GM21423 (cell line): ENCODE measurements at regions not wholly inside any gene's neighbourhood (a gene's known extent, or its start where the extent isn't known, plus 50 kb on each side); places are given as distances from the start of the nearest gene placed in this dataset.

Experiments
- ATAC-seq: cut with Tn5 transposase; IDR thresholded peaks from one replicate; pipeline ENCODE4 v1.9.1; 2021; ENCODE audit warnings: mild to moderate bottlenecking, moderate library complexity; ENCODE audit not compliant: unreplicated experiment

DNA sequence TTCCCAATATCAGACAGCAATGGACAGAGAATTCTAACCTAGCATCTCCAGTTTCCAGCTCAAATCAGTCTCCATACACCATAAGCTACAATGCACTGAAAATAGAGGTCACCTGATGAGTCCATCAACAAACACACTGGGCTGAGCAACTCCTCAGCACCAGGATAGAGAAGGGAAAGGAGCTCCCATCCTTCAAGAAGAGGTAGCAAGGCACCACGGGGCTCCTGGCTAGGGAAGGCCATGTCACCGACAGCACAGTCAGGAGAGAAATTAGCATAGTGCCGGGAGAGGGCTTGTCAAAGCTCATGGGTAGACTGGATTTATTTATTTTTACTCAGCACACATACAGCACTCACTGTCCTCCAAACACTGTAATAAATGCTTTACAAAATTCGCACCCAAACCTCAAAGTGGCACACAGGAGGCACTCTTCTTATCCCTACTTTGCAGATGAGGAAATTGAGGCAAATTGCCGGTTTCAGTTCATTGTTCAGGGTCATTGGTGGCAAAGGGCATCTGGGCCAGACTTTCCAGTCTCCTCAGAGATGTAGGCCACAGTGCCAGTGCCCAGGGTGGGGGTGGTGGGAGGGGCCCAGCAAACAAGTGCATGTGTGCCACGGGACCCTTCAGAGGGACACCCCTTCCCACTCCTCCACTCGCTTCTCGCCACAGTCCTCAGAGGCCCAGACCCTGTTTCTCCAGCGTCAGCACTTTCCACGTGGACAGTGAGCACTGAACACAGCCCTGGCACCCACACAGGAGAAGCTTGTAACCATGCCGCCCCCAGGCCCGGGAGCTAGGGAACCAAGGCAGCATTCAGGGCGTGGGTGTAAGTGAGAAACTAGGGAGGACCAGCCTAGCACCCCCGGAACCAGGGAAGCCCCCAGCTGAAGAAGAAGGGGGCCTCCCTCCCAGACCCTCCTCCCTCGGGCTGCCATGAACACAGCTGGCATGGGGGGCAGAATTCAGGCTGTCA lies 1417.4 kb downstream of the TBC1D22A start:
- no peak for ATAC-seq

- no peak for ATAC-seq
These were observed 1416.1 kb downstream of the TBC1D22A start for GRCh38 chr22:48178536-48178935.

GRCh38 chr22:48177631-48178030 lies 1415.2 kb downstream of the TBC1D22A start:
- no peak for ATAC-seq

DNA sequence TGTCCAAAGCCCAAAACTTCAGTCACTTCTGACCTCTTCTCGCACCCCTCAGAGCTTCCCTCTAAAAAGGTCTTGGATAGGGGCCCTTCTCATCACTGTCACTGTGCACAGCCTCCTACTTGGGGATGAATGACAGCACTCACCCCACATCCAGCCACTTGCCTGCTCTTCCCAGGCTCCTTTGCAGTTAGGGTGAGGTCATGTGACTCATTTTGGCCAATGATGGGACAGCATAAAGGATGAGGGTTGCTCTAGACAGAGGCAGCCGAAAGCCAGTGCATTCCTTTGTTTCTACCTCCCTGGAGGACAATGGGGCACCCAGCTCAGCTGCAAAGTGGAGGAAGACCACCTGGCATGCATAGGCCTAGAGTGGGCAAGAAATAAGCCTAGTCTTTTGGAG lies 1413.3 kb downstream of the TBC1D22A start:
- no peak for ATAC-seq

- no peak for ATAC-seq
These were observed 1411.3 kb downstream of the TBC1D22A start for GRCh38 chr22:48173773-48174160.

DNA sequence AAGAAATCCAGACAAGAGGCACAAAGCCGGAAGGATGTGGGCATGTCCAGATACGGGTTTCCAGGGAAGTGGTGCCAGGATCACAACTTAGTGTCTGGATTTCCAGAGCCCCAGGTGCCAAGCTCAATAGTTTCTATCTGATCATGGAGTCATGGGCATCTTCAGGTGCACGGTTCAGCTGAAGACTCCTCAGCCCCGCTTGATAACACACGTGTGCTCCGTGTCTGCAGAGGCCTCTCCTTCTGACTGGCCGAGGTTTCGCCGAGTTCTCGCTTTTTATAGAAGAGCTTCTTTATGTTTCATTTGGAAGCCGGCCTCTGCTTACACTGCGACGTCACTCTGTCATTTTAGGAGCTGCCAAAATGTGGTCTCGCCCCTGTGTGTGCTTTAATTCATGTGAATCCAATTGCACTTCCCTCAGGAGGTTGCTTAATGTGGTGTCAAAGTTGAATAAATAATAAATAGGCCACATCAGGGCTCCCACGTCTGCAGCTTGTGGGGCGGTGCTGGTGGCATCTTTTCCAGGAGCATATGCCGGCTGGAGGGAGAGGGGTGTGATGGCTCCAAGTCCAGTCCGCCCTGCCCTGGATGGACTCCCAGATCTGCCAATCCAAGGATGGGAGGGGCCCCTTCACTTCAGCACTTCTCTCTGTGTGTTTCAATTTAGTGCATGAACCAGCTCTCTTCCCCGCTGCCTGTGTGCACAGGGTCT lies 1410.8 kb downstream of the TBC1D22A start:
- ATAC-seq, result no peak

GRCh38 chr22:48171271-48171691 lies 1408.8 kb downstream of the TBC1D22A start:
- no peak for ATAC-seq

DNA sequence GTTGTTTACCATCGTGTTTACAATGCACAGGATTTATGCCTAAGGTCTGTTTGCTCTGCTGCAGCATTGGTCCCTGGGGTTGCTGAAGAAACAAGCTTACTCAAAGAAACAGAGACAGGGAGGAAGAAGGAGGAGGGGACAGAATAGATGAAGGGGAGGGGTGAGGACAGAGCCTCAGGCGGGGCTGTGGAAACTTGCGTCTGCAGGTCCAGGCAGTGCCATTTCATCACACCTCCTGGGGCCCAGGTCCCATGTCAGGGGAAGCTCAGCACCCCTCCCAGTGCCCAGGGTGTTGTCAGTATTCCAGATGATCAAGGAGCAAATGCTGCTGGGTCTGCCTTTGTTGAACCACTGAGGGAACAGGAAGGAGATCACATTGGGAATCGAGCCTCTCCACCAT lies 1406.8 kb downstream of the TBC1D22A start:
- no peak for ATAC-seq

GRCh38 chr22:48167238-48167637 lies 1404.8 kb downstream of the TBC1D22A start:
- no peak for ATAC-seq

DNA sequence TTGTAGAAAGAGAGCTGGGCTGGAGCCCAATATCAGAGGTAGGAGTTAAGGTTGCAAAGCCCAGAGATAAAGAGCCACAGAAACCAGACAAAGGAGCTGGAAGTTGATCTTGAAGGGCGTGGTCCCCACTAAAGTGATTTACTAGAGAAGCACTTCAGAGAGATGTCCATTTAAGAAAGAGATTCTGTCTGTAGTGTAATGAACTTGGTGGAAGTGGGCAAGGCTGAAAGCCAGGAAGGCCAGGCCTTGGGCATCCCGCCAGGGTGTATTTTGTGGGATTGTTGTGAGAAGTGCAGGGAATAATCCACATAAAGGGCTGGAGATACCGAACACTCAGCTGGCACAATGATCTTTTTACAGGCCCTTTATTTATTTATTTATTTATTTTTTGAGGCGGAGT lies 1398.8 kb downstream of the TBC1D22A start:
- no peak for ATAC-seq

DNA sequence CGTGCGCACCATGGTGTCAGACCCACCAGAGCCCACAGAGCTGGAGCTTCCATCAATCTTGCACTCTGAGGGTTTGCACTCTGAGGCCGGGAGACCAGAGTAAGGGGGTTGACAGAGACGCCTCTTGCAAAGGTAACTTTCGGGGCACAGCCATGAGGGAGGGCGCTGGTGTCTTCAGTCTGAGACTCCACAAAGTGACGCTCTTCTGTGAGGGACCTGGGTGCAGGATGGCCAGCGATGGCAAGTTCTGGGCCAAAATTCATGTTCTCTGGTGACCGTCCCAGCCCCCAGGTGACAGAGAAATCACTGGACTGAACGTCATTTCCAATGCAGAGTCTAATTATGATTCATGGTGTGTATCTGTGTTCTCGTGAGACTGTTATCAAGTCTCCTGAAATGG lies 1395.2 kb downstream of the TBC1D22A start:
- ATAC-seq, result no peak

GRCh38 chr22:48156603-48157355 lies 1394.3 kb downstream of the TBC1D22A start:
- no peak for ATAC-seq

- ATAC-seq, result no peak
These were observed 1393.0 kb downstream of the TBC1D22A start for GRCh38 chr22:48155446-48155845.

DNA sequence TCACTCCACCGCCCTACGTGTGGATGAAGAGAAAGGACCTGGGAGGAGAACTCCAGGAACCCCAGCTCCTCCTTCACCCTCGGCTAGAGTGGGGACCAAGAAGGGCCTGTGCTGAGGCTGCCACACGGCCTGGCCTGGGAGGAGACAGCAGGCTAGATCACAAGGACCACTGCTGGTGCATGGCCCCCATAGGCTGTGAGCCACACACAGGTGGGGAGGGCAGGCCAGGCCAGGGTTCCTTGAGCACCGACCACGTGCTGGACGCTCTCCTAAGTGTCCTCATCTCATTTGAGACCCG lies 1392.4 kb downstream of the TBC1D22A start:
- no peak for ATAC-seq

DNA sequence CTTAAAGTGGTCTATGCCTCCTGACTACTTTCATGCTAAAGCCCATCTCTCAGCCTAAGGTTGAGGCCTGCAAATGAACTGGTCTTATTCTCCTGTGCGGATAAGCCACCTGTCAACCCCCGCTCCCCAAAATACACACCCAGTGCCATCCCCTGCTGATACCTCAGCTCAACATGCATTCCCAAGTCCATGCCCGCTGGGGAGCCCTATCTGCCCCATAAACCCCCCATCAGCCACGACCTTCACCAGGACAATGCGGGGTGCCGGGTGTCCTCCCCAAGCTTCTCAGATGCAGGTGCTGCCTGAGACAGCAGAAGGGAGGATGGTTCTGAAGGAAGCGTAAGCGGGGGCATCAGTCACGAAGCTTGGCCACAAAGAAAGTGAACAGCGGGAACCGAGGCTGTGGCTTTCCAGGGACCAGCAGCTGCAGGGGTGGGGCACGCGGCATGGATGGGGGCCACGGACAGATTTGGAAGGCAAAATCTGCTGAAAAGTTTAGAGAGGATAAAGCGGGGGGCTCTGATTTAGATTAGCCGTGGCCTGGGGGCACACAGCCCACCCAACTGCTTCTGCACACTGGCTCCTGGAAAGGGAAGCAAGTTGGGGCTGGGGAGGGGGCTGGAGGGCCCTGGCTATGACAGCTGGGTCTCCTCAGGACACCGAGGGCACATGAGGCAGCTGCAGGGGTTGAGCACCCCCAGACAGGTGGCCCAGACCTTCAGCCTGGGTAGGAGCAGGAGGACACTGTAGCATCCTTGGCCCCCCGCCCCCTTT lies 1391.9 kb downstream of the TBC1D22A start:
- ATAC-seq, result no peak

- ATAC-seq, result no peak
These were observed 1391.3 kb downstream of the TBC1D22A start for GRCh38 chr22:48153726-48154125.

DNA sequence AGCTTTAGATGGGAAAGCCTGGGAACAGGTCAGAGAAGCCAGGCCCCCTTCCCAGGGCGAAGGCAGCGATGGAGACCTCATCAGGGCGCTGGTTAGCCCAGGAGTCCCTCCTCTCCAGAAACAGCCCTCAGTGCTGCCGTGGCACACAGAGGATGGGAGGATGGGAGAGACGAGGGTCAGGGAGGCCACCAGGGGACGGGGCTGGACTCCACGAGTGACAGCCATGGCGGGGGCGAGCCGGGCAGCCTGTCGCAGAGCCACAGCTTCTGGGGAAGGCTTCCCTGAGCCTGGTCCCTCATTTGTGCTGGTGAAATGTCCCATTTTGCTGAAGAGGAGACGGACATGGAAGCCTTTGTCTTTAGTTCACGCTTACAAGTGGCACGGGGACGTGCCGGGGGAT lies 1390.5 kb downstream of the TBC1D22A start:
- ATAC-seq, result no peak

GRCh38 chr22:48152164-48152775 lies 1389.8 kb downstream of the TBC1D22A start:
- ATAC-seq, result no peak

DNA sequence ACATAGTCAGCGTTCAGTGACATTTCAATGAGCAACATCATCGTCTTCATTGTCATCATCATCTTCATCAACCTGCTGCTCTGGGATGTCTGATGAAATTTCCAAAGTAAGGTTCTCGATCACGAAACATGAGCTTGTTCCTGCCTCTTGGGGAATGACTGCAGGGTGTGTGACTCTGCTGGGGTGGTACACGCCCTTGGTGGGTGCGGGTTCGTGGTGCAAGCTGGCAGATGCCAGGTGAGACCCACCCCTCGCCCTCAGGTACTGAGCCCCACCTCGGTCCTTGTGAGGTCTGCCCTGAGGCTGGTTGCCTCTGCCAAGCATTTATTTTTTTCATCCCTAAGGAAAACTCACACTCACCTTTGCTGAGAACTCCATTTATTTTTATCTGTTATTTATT lies 1389.2 kb downstream of the TBC1D22A start:
- no peak for ATAC-seq

GRCh38 chr22:48147831-48148230 lies 1385.4 kb downstream of the TBC1D22A start:
- no peak for ATAC-seq
